Activated B cell treated with CpG ODN at 0.5 μM for 24 hours (primary cell): ENCODE measurements at regions not wholly inside any gene's neighbourhood (a gene's known extent, or its start where the extent isn't known, plus 50 kb on each side); places are given as distances from the start of the nearest gene placed in this dataset.

Experiments
- ATAC-seq: fragments of 200-7000 bp; cut with Tn5 transposase; one replicate; pipeline ENCODE4 v1.10.0; 2021; ENCODE audit warnings: low read depth, mild to moderate bottlenecking, moderate library complexity
- CTCF ChIA-PET: fragments of 350-600 bp; sonication (Branson Sonifier 250); formaldehyde crosslinking; loops from one replicate; lab custom pipeline; 2021; ENCODE audit warnings: antibody characterized with exemption; lab: Charles Lee
- POLR2A ChIA-PET: fragments of 350-600 bp; sonication (Branson Sonifier 250); formaldehyde crosslinking; loops from one replicate; lab custom pipeline; 2021; ENCODE audit warnings: antibody characterized with exemption; lab: Charles Lee
- DNase-seq: peaks from one replicate; pipeline ENCODE4 v3.0.0; 2022
- H3K27ac Mint-ChIP-seq: one replicate; pipeline ENCODE4 v1.8.0; 2020; ENCODE audit warnings: mixed read lengths
- H3K27me3 Mint-ChIP-seq: one replicate; pipeline ENCODE4 v1.8.0; 2021; ENCODE audit warnings: mixed read lengths
- H3K36me3 Mint-ChIP-seq: one replicate; pipeline ENCODE4 v1.8.0; 2021; ENCODE audit warnings: low read depth, mixed read lengths
- H3K4me1 Mint-ChIP-seq: one replicate; pipeline ENCODE4 v1.8.0; 2021; ENCODE audit warnings: mixed read lengths
- H3K4me3 Mint-ChIP-seq: one replicate; pipeline ENCODE4 v1.8.0; 2020; ENCODE audit warnings: mild to moderate bottlenecking, mixed read lengths
- H3K9me3 Mint-ChIP-seq: one replicate; pipeline ENCODE4 v1.8.0; 2020; ENCODE audit warnings: mixed read lengths
- intact Hi-C: fragments of 100-400 bp; cut with micrococcal nuclease; formaldehyde crosslinking; loops from one replicate; pipeline ENCODE4 v1.15.1; 2024
- TF ChIP-seq, protein P1 (sequence below): fragments of 200-600 bp; IDR thresholded peaks from one replicate; pipeline ENCODE4 v1.8.0; 2022; ENCODE audit warnings: antibody characterized with exemption, mild to moderate bottlenecking

DNA sequence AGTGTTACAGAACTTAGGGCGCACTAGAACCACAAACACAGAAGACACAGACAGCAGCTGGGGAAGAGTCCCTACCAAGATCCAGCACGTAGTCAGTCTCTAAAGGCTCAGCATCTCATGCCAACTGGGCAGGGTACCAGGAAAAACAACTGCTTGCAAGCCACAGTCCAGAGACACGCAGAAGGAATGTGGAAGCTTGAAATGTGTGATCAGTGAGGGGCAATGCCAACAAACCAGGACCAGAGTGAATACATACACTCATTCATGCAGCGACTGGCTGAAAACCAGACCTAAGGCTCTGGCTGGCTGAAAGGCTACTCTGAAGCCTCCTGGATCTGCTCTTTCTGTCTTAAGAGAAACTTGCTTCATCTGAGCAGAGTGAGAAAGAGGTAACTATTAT, 1484.8 kb downstream of the EFNB2 start:
- TF ChIP-seq, protein P1, sequence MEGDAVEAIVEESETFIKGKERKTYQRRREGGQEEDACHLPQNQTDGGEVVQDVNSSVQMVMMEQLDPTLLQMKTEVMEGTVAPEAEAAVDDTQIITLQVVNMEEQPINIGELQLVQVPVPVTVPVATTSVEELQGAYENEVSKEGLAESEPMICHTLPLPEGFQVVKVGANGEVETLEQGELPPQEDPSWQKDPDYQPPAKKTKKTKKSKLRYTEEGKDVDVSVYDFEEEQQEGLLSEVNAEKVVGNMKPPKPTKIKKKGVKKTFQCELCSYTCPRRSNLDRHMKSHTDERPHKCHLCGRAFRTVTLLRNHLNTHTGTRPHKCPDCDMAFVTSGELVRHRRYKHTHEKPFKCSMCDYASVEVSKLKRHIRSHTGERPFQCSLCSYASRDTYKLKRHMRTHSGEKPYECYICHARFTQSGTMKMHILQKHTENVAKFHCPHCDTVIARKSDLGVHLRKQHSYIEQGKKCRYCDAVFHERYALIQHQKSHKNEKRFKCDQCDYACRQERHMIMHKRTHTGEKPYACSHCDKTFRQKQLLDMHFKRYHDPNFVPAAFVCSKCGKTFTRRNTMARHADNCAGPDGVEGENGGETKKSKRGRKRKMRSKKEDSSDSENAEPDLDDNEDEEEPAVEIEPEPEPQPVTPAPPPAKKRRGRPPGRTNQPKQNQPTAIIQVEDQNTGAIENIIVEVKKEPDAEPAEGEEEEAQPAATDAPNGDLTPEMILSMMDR = no peak
- no peaks in the 10 kb centered on the region for H3K9me3 Mint-ChIP-seq
- no peaks in the 10 kb centered on the region for H3K36me3 Mint-ChIP-seq
- ATAC-seq = no peak
- intact Hi-C loops = no loop called here
- DNase-seq = no peak
- ChIA-PET POLR2A (no interaction called here), CTCF (no interaction called here)
- H3K4me1 Mint-ChIP-seq = no peaks in the 10 kb centered on the region
- H3K27ac Mint-ChIP-seq = no peak overlapping the region
- no peaks in the 10 kb centered on the region for H3K27me3 Mint-ChIP-seq
- H3K4me3 Mint-ChIP-seq = no peak overlapping the region

DNA sequence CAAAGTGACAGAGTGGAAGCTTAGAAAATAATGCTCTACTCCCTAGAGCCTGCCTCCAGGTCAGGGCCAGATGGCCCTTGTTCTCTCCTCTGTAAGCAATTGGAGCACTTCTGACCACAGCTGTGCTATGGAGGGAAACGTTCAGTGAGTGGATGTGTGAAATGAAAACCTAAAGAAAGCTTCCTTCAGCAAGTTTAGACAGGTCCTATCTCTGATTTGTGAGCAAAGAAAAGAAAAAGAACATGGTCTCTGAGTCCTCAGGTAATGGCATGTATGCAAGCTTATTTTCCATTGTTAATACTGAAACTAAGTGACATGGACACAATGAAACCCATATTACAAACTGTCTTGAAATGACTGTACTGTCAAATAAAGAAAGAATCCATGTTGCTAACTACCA, 1486.8 kb downstream of the EFNB2 start:
- DNase-seq (no peak), ATAC-seq (no peak)
- CTCF ChIA-PET = no interaction called here
- Mint-ChIP-seq H3K9me3 (no peaks in the 10 kb centered on the region), H3K4me3 (no peak overlapping the region), H3K27ac (no peak overlapping the region), H3K4me1 (no peaks in the 10 kb centered on the region), H3K27me3 (no peaks in the 10 kb centered on the region), H3K36me3 (no peaks in the 10 kb centered on the region)
- TF ChIP-seq, protein P1 = no peak
- intact Hi-C loops = no loop called here
- POLR2A ChIA-PET = no interaction called here

DNA sequence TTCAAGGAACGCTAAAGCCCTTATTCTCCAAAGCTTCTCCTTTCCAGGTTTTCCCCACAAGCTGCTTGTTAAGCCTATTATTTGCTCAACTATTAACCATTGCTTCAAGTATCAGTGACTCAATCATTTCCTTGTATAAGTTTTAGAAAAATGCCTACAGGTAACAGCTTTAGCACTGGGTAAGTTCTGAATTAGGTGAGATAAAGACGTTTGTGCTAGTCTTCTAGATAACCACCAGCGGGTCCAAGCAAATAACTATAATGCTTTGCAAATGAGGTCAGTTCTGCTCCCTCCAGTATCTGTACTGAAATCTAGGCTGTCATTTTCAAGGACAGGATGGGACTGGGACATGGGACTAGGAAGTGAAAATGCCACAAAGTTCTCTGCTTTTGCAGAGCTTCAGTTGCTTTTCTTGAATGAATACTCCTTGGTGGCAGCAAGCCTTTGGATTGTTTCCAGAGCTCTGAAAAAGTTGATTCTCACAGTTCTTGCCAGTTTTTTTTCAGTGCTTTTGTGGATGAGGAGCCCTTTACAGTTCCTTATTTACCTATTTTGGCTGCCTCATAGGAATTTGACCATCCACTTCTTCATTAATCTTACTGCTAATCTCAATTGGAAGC, 1487.7 kb downstream of the EFNB2 start:
- no peak for ATAC-seq
- Mint-ChIP-seq H3K27ac (no peak overlapping the region), H3K4me3 (no peak overlapping the region), H3K36me3 (no peaks in the 10 kb centered on the region), H3K4me1 (no peaks in the 10 kb centered on the region), H3K27me3 (no peaks in the 10 kb centered on the region), H3K9me3 (peaks cover 1% of the 10 kb centered on the region)
- TF ChIP-seq, protein P1 = no peak
- ChIA-PET CTCF (no interaction called here), POLR2A (no interaction called here)
- no peak for DNase-seq
- intact Hi-C loops = no loop called here

DNA sequence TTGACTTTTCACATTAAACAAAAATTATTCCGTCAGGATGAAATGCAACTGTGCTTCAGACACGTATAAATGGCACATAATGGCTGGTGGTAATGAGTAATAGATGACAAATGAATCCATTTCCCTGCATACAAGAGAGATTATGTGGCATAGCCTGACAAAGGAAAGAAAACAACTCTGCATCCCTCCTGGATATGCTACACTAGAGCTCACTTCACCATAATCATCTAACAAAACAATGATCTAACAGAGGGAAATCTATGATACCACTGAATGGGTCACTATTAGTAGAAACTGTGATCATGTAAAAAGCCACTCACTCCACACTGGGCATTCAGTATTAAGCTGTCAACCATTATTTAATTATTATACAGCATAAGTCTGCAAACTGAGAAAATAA, 1498.4 kb downstream of the EFNB2 start:
- CTCF ChIA-PET = no interaction called here
- no peaks in the 10 kb centered on the region for H3K36me3 Mint-ChIP-seq
- peaks cover 2% of the 10 kb centered on the region for H3K9me3 Mint-ChIP-seq
- DNase-seq = no peak
- POLR2A ChIA-PET = no interaction called here
- H3K27ac Mint-ChIP-seq = no peak overlapping the region
- intact Hi-C loops = no loop called here
- H3K4me1 Mint-ChIP-seq = no peaks in the 10 kb centered on the region
- TF ChIP-seq, protein P1 = no peak
- ATAC-seq = no peak
- H3K4me3 Mint-ChIP-seq = no peak overlapping the region
- H3K27me3 Mint-ChIP-seq = no peaks in the 10 kb centered on the region

DNA sequence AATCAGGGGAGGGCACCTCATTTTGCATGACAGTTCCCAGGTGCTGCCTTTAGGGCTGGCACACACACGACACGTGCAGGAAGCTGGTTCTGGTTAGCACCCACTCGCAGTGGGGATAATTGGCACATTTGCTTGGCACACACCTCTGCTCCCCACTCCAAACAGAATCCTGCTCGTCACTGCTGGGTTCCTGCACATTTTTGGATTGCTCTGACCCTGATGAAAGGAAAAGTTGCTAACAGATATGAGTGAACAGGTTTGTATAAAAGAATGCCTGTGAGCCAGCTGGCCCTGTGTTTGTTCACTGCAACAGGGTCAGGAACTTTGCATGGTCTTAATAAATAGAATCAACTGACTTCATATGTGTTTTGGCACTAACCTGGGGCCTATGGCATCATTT, 1500.4 kb downstream of the EFNB2 start:
- DNase-seq = no peak
- H3K4me1 Mint-ChIP-seq = no peaks in the 10 kb centered on the region
- POLR2A ChIA-PET = no interaction called here
- CTCF ChIA-PET = no interaction called here
- no peak for ATAC-seq
- TF ChIP-seq, protein P1 = no peak
- H3K9me3 Mint-ChIP-seq = no peaks in the 10 kb centered on the region
- H3K36me3 Mint-ChIP-seq = no peaks in the 10 kb centered on the region
- no peak overlapping the region for H3K4me3 Mint-ChIP-seq
- intact Hi-C loops = no loop called here
- no peaks in the 10 kb centered on the region for H3K27me3 Mint-ChIP-seq
- H3K27ac Mint-ChIP-seq = no peak overlapping the region
